HepG2 (cell line): ENCODE measurements at regions not wholly inside any gene's neighbourhood (a gene's known extent, or its start where the extent isn't known, plus 50 kb on each side); places are given as distances from the start of the nearest gene placed in this dataset.

Source experiments
- ATAC-seq: fragments of 200-7000 bp; cut with Tn5 transposase; 3 replicates; pipeline ENCODE4 v1.9.1; 2020; ENCODE audit warnings: mild to moderate bottlenecking, moderate library complexity
- BruUV-seq: library from RNA; stranded (reverse); fragments of 400-500 nt; replicated peaks from 2 replicates; lab custom pipeline; 2021; lab: Mats Ljungman, UMichigan
- CTCF ChIA-PET: fragments of 300-600 bp; formaldehyde crosslinking; extraction: SDS; loops from one replicate; lab custom pipeline; 2021; ENCODE audit warnings: low total read pairs, inconsistent platforms, low intra/inter-chr PET ratio; lab: Yijun Ruan, JAX
- POLR2A ChIA-PET: fragments of 350-600 bp; sonication (Branson Sonifier 250); formaldehyde crosslinking; loops from one replicate; lab custom pipeline; 2020; ENCODE audit warnings: antibody characterized with exemption, inconsistent platforms; lab: Yijun Ruan, JAX
- DNase-seq: peaks from one replicate; pipeline ENCODE4 v3.0.0-alpha.2; 2015; ENCODE audit warnings: low spot score
- FAIRE-seq: peaks from 3 replicates; lab custom pipeline; 2011; peaks lifted over from hg19 to GRCh38; lab: Jason Lieb, UNC
- H2AFZ ChIP-seq: one replicate; pipeline ENCODE4 v1.6.1; 2011; ENCODE audit warnings: low read length, inconsistent platforms
- H3K27ac ChIP-seq: fragments of 300-600 bp; 3 replicates; pipeline ENCODE4 v1.8.0; 2011; ENCODE audit warnings: mixed run types, mild to moderate bottlenecking, mixed read lengths, low read length, inconsistent platforms; ENCODE audit not compliant: insufficient read depth; ENCODE audit errors: extremely low read length
- H3K27me3 ChIP-seq, 2 experiments: fragments of 200-600 bp in 1 of 2; 2 replicates in 1 of 2; 3 replicates in 1 of 2; pipeline versions ENCODE4 v1.6.0 to v1.8.0; 2011; ENCODE audit warnings: low read length in 2 of 2, mild to moderate bottlenecking in 2 of 2, moderate library complexity in 2 of 2, inconsistent platforms in 1 of 2; ENCODE audit not compliant: insufficient read depth in 2 of 2, control insufficient read depth in 1 of 2
- H3K36me3 ChIP-seq, 2 experiments: fragments of 200-600 bp in 1 of 2; replicated peaks in 1 of 2; 2 replicates in 1 of 2; 3 replicates in 1 of 2; pipeline versions ENCODE4 v1.5.1 to v1.8.0; 2011; ENCODE audit warnings: low read length in 2 of 2, inconsistent platforms in 1 of 2; ENCODE audit not compliant: insufficient read depth in 2 of 2, control insufficient read depth in 1 of 2
- H3K4me1 ChIP-seq: 2 replicates; pipeline ENCODE4 v1.5.1; 2012; ENCODE audit warnings: low read length, inconsistent platforms; ENCODE audit not compliant: insufficient read depth
- H3K4me2 ChIP-seq: 2 replicates; pipeline ENCODE4 v1.6.0; 2011; ENCODE audit warnings: low read depth, low read length, inconsistent platforms
- H3K4me3 ChIP-seq, 3 experiments: fragments of 200-600 bp in 1 of 3; sonication (generic), shearing (Covaris generic) in 1 of 3; replicated peaks in 1 of 3; 2 replicates each; pipeline ENCODE4 v1.5.1; 2011 to 2016; ENCODE audit warnings: low read length in 3 of 3, inconsistent platforms in 2 of 3, low read depth in 2 of 3, mild to moderate bottlenecking in 2 of 3, control low read depth in 1 of 3, mixed read lengths in 1 of 3; ENCODE audit not compliant: insufficient read depth in 1 of 3
- H3K79me2 ChIP-seq: one replicate; pipeline ENCODE4 v1.6.1; 2011; ENCODE audit warnings: low read length, inconsistent platforms; ENCODE audit not compliant: insufficient read depth
- H3K9ac ChIP-seq: 2 replicates; pipeline ENCODE4 v1.6.0; 2011; ENCODE audit warnings: mild to moderate bottlenecking, low read depth, low read length, inconsistent platforms; ENCODE audit not compliant: insufficient read depth
- H3K9me3 ChIP-seq: 2 replicates; pipeline ENCODE4 v1.5.1; 2012; ENCODE audit warnings: mild to moderate bottlenecking, low read length
- H4K20me1 ChIP-seq: 2 replicates; pipeline ENCODE4 v1.6.0; 2011; ENCODE audit warnings: inconsistent platforms, mild to moderate bottlenecking, low read length, moderate library complexity; ENCODE audit not compliant: insufficient read depth
- EZH2 ChIP-seq: conservative IDR thresholded peaks from 2 replicates; pipeline ENCODE4 v1.6.1; 2012; ENCODE audit warnings: mild to moderate bottlenecking, low read depth, low read length, moderate library complexity
- FOXK2 ChIP-seq: fragments of 450-650 bp; IDR thresholded peaks from 2 replicates; pipeline ENCODE4 v1.6.1; 2016
- NCOR1 ChIP-seq: fragments of 200-600 bp; sonication (generic); IDR thresholded peaks from 2 replicates; pipeline ENCODE4 v1.7.0; 2017; ENCODE audit warnings: antibody characterized with exemption, low read length, borderline replicate concordance
- SSRP1 ChIP-seq: IDR thresholded peaks from 2 replicates; pipeline ENCODE4 v1.6.1; 2016; ENCODE audit warnings: control low read depth
- ZNF496 ChIP-seq: sonication (generic); formaldehyde crosslinking; IDR thresholded peaks from 2 replicates; pipeline ENCODE4 v1.8.1; 2023; ENCODE audit warnings: mild to moderate bottlenecking, moderate library complexity, missing genetic modification reagents; ENCODE audit not compliant: insufficient replicate concordance
- ZNF567 ChIP-seq: sonication (generic); formaldehyde crosslinking; IDR thresholded peaks from 2 replicates; pipeline ENCODE4 v1.8.1; 2023; ENCODE audit warnings: mild to moderate bottlenecking, missing genetic modification reagents, borderline replicate concordance
- ZNF879 ChIP-seq: sonication (generic); formaldehyde crosslinking; IDR thresholded peaks from 2 replicates; pipeline ENCODE4 v1.8.1; 2023; ENCODE audit warnings: missing genetic modification reagents
- WGBS: methylation state at CpG from one replicate; pipeline ENCODE4 v1.1.6; 2017; ENCODE audit warnings: low lambda C conversion rate; 5-methylcytosine and 5-hydroxymethylcytosine counted together
- in situ Hi-C: cut with HindIII; loops from 2 replicates; pipeline ENCODE4 v1.10.0; 2017; ENCODE audit warnings: low pct_unique_long_range_greater_than_20kb; ENCODE audit not compliant: extremely low pct_ligation_motif_present
- intact Hi-C: fragments of 100-400 bp; cut with micrococcal nuclease; formaldehyde crosslinking; loops from one replicate; pipeline ENCODE4 v1.10.0; 2022; ENCODE audit not compliant: unreplicated experiment
- TF ChIP-seq, protein P1 (sequence below): sonication (generic); formaldehyde crosslinking; IDR thresholded peaks from 2 replicates; pipeline ENCODE4 v1.4.0; 2020; ENCODE audit warnings: mild to moderate bottlenecking, missing genetic modification reagents
- TF ChIP-seq, protein P2 (sequence below): sonication (generic); formaldehyde crosslinking; IDR thresholded peaks from 2 replicates; pipeline ENCODE4 v1.8.0; 2023; ENCODE audit warnings: mild to moderate bottlenecking, missing genetic modification reagents
- TF ChIP-seq, protein P3 (sequence below): sonication (generic); formaldehyde crosslinking; IDR thresholded peaks from 2 replicates; pipeline ENCODE4 v1.4.0; 2020; ENCODE audit warnings: mild to moderate bottlenecking, low read depth, missing genetic modification reagents

DNA sequence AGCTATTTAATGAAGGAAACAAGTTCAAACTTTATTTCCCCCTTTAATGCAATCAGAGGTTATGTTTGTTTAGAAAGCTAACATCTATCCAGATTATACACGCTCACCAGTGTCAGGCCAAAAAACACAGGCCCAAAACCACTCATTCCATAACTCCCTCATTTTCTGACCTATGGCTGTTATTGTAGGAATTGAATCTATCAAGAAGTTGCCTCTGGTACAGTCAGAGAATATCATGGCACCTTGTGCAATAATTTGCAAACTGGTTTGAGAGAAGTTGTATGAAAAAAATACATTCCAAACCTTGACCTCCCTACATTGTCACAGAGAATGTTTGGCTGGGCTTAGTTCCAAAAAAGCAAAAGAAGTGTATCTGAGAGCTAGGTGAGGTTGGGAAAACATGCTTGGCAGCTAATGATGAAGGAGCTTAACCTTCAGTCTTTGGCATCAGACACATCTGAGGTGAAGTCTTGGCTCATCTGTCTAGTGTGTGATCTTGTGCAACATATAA, 591.0 kb downstream of the ANKRD50 start (continued):
- TF ChIP-seq, protein P1, sequence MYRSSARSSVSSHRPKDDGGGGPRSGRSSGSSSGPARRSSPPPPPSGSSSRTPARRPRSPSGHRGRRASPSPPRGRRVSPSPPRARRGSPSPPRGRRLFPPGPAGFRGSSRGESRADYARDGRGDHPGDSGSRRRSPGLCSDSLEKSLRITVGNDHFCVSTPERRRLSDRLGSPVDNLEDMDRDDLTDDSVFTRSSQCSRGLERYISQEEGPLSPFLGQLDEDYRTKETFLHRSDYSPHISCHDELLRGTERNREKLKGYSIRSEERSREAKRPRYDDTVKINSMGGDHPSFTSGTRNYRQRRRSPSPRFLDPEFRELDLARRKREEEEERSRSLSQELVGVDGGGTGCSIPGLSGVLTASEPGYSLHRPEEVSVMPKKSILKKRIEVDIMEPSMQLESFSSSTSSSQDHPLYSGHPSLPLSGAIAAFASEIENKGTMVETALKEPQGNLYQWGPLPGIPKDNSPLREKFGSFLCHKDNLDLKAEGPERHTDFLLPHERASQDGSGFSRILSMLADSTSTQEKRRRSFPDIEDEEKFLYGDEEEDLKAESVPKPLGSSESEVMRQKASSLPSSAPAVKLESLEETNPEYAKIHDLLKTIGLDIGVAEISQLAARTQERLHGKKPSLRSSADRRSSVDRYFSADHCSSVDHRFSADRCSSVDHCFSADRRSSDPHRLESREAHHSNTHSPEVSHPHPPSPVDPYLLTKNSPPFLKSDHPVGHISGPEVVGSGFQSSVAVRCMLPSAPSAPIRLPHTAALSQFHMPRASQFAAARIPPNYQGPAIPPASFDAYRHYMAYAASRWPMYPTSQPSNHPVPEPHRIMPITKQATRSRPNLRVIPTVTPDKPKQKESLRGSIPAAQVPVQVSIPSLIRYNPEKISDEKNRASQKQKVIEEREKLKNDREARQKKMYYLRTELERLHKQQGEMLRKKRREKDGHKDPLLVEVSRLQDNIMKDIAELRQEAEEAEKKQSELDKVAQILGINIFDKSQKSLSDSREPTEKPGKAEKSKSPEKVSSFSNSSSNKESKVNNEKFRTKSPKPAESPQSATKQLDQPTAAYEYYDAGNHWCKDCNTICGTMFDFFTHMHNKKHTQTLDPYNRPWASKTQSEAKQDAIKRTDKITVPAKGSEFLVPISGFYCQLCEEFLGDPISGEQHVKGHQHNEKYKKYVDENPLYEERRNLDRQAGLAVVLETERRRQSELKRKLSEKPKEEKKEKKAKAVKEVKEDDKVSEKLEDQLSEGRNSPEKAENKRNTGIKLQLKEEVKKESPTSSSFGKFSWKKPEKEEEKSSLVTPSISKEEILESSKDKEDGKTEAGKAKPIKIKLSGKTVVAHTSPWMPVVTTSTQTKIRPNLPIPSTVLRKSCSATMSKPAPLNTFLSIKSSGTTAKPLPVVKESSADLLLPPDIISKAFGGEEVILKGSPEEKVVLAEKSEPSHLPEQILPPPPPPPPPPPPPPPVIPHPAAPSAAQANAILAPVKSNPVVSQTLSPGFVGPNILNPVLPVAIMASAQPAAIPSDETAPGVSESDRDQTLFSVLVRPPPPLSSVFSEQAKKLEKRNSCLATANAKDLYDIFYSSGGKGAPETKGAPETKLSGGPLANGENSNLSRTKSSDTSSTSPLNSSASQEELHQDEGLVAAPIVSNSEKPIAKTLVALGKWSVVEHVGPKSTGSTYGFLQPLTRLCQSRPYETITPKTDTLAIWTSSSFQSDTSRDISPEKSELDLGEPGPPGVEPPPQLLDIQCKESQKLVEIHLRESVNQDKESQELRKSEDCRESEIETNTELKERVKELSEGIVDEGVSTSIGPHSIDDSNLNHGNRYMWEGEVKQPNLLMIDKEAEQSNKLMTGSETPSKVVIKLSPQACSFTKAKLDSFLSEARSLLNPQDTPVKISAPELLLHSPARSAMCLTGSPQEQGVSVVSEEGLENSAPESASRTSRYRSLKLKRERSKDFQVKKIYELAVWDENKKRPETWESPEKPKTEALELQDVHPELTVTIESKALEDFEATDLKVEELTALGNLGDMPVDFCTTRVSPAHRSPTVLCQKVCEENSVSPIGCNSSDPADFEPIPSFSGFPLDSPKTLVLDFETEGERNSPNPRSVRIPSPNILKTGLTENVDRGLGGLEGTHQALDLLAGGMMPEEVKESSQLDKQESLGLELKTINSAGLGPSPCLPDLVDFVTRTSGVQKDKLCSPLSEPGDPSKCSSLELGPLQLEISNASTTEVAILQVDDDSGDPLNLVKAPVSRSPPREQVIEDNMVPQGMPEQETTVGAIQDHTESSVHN (CRISPR knock-in tag) = no peak
- TF ChIP-seq, all 625 proteins: peak for 0

DNA sequence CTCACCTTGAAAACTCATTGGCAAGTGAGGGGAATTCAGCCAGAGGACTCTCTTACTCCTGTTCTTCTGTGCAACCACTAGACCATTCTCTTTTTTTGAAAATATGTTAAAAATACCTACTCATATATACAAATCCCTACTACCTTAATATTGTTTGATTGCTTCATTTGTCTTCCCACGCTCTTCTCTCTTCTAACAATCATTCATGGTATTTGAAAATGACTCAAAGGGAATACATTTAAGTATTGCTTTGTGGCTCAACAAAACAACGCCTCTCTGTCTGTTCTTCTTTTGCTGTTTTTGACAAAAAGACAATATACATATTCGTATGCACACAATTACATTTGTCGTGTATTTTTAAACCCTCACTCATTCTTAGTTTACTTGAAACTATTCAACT, 589.4 kb downstream of the ANKRD50 start:
- WGBS = 10% methylated on average over 4 of the region's 4 CpGs
- no peak overlapping the region for H3K27ac ChIP-seq
- no peak overlapping the region for H2AFZ ChIP-seq
- H3K36me3 ChIP-seq = no peaks in the 10 kb centered on the region
- H3K27me3 ChIP-seq = no peaks in the 10 kb centered on the region
- in situ Hi-C loops = loop anchor here (25.0 kb wide), 3 partner anchors 561 to 1361 kb away; partner anchors contain the start of gene SPRY1
- H3K9ac ChIP-seq = no peak overlapping the region
- H3K4me2 ChIP-seq = no peak overlapping the region
- BruUV-seq = no TSS peak
- no peak for DNase-seq
- POLR2A ChIA-PET = no interaction called here
- no peaks in the 10 kb centered on the region for H3K9me3 ChIP-seq
- no peak overlapping the region for H3K4me3 ChIP-seq
- H4K20me1 ChIP-seq = no peaks in the 10 kb centered on the region
- CTCF ChIA-PET = no interaction called here
- intact Hi-C loops = loop anchor here (5.0 kb wide), 1 partner anchor 139 kb away; no protein-coding TSS in a partner anchor
- TF ChIP-seq SSRP1 (CRISPR knock-in tag) = no peak
- no peak for TF ChIP-seq ZNF567 (CRISPR knock-in tag)
- no peak for TF ChIP-seq NCOR1
- no peak for TF ChIP-seq ZNF879 (CRISPR knock-in tag)
- no peak for TF ChIP-seq FOXK2
- TF ChIP-seq, protein P2, sequence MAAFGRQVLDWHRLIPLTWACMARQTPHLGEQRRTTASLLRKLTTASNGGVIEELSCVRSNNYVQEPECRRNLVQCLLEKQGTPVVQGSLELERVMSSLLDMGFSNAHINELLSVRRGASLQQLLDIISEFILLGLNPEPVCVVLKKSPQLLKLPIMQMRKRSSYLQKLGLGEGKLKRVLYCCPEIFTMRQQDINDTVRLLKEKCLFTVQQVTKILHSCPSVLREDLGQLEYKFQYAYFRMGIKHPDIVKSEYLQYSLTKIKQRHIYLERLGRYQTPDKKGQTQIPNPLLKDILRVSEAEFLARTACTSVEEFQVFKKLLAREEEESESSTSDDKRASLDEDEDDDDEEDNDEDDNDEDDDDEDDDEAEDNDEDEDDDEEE = no peak
- no peak for TF ChIP-seq EZH2
- TF ChIP-seq, protein P3, sequence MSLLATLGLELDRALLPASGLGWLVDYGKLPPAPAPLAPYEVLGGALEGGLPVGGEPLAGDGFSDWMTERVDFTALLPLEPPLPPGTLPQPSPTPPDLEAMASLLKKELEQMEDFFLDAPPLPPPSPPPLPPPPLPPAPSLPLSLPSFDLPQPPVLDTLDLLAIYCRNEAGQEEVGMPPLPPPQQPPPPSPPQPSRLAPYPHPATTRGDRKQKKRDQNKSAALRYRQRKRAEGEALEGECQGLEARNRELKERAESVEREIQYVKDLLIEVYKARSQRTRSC (CRISPR knock-in tag) = no peak
- no peak for TF ChIP-seq ZNF496 (CRISPR knock-in tag)
- FAIRE-seq = no peak
- no peak for ATAC-seq
- H3K4me1 ChIP-seq = no peaks in the 10 kb centered on the region
- no peaks in the 10 kb centered on the region for H3K79me2 ChIP-seq
